ENCODE measurements at regions not wholly inside any gene's neighbourhood (a gene's known extent, or its start where the extent isn't known, plus 50 kb on each side); places are given as distances from the start of the nearest gene placed in this dataset.

- no peak for DNase-seq
These were observed 731.0 kb downstream of the SLITRK6 start for GRCh38 chr13:85068231-85068630.

DNA sequence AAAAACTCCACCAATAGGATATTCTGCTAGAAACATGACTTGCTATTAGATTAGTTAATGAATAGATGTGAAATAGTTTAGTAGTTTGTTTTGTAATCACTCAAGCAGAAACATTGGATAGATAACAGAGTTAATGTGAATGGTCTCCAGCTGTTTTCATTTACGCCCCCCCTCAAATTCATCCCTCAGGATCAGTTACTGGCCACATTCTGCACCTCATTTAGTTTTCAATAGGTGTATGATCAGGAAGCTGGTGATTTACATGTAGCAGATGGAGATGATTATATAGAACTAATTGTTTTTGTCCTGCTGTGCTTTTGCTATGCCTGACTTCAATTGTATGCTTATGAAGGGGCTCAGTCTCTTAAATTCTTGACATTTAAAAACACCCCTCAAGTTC, 759.0 kb downstream of the SLITRK6 start:
- DNase-seq: no peak

- DNase-seq: no peak
These were observed 767.4 kb downstream of the SLITRK6 start for GRCh38 chr13:85031771-85032170.

- no peak for DNase-seq
These were observed 771.2 kb downstream of the SLITRK6 start for GRCh38 chr13:85028035-85028434.

GRCh38 chr13:85019121-85019520, 780.1 kb downstream of the SLITRK6 start:
- DNase-seq: no peak

- DNase-seq: no peak
These were observed 786.2 kb downstream of the SLITRK6 start for GRCh38 chr13:85013006-85013405.

- DNase-seq: no peak
These were observed 789.8 kb downstream of the SLITRK6 start for GRCh38 chr13:85009447-85009846.

- DNase-seq: no peak
These were observed 800.0 kb downstream of the SLITRK6 start for GRCh38 chr13:84999252-84999651.

DNA sequence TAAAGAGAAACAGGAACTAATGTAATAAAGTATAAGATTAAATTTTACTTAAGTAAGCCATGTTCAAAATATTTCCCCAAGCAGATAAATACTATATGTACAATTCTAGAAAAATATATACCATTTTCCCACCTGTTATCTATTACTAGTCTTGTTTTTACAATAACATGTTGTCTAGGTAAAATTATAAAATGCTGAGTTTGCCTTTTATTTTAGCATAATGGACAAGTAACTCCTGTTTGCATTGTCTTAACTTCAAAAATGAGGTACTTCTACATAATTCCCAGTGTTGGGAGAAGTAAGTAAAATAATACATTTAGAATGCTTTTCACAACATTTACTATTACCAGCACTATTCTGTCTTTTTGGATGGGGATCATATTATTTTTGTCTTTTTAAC, 800.5 kb downstream of the SLITRK6 start:
- DNase-seq: no peak

DNA sequence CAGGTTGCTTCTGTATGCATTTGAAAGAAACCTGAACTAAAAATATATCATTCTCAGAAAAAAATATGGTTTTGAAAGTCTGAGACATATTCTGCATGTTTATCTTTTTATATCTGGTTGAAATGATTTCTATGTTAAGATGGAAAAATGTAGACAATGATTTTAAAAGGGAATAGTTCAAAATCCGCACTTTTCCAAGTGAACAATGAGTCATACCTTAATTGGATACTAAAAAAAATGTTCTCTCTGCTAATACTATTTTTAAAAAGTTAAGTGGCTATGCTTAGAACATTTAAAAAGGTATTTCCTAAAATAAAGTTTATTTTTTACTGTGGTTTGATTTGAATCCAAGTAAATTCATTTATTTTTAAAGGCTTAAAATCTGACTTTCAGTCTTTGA, 801.4 kb downstream of the SLITRK6 start:
- DNase-seq: no peak

- DNase-seq: no peak
These were observed 804.6 kb downstream of the SLITRK6 start for GRCh38 chr13:84994582-84994981.

- no peak for DNase-seq
These were observed 813.4 kb downstream of the SLITRK6 start for GRCh38 chr13:84985860-84986259.

DNA sequence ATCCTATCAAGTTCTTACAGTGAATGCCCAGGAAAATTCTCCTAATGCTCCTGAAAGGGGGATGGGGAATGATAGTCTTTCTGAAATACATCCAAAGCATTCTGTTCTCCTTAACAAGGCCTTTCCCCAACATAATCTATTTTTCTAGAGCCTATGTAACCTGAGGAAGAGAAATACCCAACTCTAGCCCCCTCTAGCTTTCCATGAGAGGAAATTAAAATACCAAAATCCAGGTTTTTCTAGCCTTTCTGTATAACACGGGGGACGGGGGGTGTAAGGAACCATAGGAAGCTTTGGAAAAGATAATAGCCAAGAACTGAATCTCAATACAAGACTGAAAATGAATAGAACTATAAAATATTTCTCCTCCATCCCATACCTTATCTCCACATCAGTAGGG, 815.9 kb downstream of the SLITRK6 start:
- no peak for DNase-seq

DNA sequence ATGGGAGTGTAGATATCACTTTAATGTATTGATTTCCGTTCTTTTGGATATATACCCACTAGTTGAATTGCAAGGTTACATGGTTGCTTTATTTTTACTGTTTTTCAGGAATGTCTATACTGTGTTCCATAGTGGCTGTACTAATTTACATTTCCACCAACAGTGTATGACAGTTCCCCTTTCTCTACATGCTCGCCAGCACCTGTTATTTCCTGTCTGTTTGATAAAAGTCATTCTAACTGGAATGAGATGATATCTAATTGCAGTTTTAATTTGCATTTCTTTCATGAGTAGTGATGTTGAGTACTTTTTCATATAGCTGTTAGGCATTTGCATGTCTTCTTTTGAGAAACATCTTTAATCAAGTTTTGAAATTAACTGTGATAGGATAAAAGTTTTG, 818.6 kb downstream of the SLITRK6 start:
- DNase-seq: no peak

GRCh38 chr13:84978851-84979250, 820.4 kb downstream of the SLITRK6 start:
- DNase-seq: no peak

GRCh38 chr13:84973661-84974060, 825.6 kb downstream of the SLITRK6 start:
- DNase-seq: no peak

DNA sequence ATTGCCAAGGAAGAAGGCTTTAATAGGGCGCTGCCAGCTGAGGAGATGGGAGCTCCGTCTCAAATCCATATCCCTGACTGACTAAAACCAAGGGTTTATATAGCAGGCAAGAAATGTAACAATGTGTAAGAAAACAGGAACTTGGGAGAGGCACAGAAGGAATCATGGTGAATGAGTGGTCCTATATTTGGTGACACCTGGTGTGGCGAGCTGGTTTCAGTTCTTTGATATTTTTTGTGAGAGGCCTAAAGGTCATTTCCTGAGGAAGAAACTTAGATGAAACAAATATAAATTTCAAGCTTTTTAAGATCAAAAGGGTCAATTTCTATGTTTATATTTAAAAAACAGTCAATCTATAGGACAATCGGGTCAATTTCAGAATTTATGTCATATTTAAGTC, 826.3 kb downstream of the SLITRK6 start:
- DNase-seq: no peak

DNA sequence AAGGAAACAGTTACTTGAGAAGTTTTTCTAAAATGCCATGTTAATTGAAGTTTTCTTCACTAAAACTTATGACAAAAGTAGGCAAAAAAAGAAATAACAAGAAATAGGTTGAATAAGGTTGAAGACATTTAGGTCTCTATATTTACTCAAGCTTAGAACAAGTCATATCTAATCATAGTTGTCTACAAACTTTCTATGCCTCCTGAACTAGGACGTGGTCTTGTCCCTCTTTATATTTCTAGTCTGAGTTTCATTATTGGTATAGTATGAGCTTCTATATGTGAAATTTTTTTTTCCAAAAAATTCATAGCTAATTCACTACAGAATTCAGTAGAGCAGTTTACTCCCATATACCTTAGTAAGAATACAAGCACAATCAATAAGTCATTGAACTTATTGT, 836.4 kb downstream of the SLITRK6 start:
- DNase-seq: no peak

GRCh38 chr13:84962141-84962750, 837.0 kb downstream of the SLITRK6 start:
- no peak for DNase-seq

GRCh38 chr13:84961023-84961422, 838.2 kb downstream of the SLITRK6 start:
- no peak for DNase-seq

DNA sequence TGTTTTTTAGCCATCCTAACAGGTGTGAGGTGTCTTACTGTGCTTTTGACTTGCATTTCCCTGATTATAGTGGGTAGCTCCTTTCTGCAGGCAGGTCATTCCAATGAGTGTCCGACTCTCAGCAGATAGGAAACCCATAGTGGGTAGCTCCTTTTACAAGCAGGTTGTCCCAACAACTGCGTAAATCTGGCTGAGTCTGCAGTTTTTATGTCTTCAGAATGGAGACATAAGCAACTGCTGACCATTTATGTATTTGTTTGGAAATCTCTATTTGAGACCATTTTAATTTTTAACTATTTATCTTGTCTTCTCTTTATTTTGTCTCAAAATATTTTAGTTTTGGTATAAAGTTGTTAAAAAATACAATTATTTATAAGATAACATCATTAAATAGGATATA, 839.4 kb downstream of the SLITRK6 start:
- DNase-seq: no peak

GRCh38 chr13:84954636-84955035, 844.6 kb downstream of the SLITRK6 start:
- no peak for DNase-seq

DNA sequence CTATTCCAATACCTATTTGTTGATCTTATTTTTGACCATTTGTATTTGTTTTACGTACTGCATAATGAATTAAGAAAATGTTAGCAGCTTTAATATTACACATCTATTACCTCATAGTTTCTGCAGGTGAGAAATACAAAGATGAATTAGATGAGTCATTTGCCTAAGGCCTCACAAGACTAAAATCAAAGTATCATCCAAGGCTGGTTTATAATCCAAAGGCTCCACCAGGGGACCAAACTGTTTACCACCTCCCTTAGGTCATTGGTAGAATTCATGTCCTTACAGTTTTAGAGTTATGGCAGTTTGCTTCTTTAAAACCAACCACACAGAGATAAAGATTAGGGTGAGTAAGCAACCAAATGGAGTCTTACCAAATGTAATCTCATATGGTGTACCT, 848.1 kb downstream of the SLITRK6 start:
- DNase-seq: no peak

- no peak for DNase-seq
These were observed 853.0 kb downstream of the SLITRK6 start for GRCh38 chr13:84946192-84946591.

DNA sequence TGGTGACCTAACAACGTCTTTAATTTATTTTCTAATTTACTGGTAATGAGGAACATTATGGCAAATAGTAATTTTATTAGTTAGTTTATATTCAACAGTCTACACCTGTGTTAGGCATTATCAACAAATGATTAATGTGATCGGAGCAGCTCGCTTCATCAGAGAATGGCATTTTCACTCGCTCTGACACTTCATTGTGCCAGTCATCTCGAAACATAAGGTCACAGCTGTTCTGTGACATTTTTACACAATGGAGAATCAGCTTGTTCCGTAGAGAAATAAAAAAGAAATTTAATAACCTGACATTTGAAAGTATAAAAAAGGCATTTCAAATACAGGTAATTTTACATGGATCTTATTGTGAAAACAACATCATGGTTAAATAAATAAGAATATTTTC, 858.4 kb downstream of the SLITRK6 start:
- no peak for DNase-seq

GRCh38 chr13:84940167-84940566, 859.1 kb downstream of the SLITRK6 start:
- no peak for DNase-seq

All from activated effector memory CD4-positive, alpha-beta T cell treated with anti-CD3 and anti-CD28 coated beads, Interleukin-2, amount 50 U/mL, for 16 hours (primary cell).